Activated B cell treated with CpG ODN at 0.5 μM for 24 hours (primary cell): ENCODE measurements at regions not wholly inside any gene's neighbourhood (a gene's known extent, or its start where the extent isn't known, plus 50 kb on each side); places are given as distances from the start of the nearest gene placed in this dataset.

Experiments used
- ATAC-seq: fragments of 200-7000 bp; cut with Tn5 transposase; one replicate; pipeline ENCODE4 v1.10.0; 2021; ENCODE audit warnings: low read depth, mild to moderate bottlenecking, moderate library complexity
- CTCF ChIA-PET: fragments of 350-600 bp; sonication (Branson Sonifier 250); formaldehyde crosslinking; loops from one replicate; lab custom pipeline; 2021; ENCODE audit warnings: antibody characterized with exemption; lab: Charles Lee
- POLR2A ChIA-PET: fragments of 350-600 bp; sonication (Branson Sonifier 250); formaldehyde crosslinking; loops from one replicate; lab custom pipeline; 2021; ENCODE audit warnings: antibody characterized with exemption; lab: Charles Lee
- DNase-seq: peaks from one replicate; pipeline ENCODE4 v3.0.0; 2022
- H3K27ac Mint-ChIP-seq: one replicate; pipeline ENCODE4 v1.8.0; 2020; ENCODE audit warnings: mixed read lengths
- H3K27me3 Mint-ChIP-seq: one replicate; pipeline ENCODE4 v1.8.0; 2021; ENCODE audit warnings: mixed read lengths
- H3K36me3 Mint-ChIP-seq: one replicate; pipeline ENCODE4 v1.8.0; 2021; ENCODE audit warnings: low read depth, mixed read lengths
- H3K4me1 Mint-ChIP-seq: one replicate; pipeline ENCODE4 v1.8.0; 2021; ENCODE audit warnings: mixed read lengths
- H3K4me3 Mint-ChIP-seq: one replicate; pipeline ENCODE4 v1.8.0; 2020; ENCODE audit warnings: mild to moderate bottlenecking, mixed read lengths
- H3K9me3 Mint-ChIP-seq: one replicate; pipeline ENCODE4 v1.8.0; 2020; ENCODE audit warnings: mixed read lengths
- CTCF ChIP-seq: fragments of 200-600 bp; IDR thresholded peaks from one replicate; pipeline ENCODE4 v1.8.0; 2022; ENCODE audit warnings: antibody characterized with exemption, mild to moderate bottlenecking
- intact Hi-C: fragments of 100-400 bp; cut with micrococcal nuclease; formaldehyde crosslinking; loops from one replicate; pipeline ENCODE4 v1.15.1; 2024

DNA sequence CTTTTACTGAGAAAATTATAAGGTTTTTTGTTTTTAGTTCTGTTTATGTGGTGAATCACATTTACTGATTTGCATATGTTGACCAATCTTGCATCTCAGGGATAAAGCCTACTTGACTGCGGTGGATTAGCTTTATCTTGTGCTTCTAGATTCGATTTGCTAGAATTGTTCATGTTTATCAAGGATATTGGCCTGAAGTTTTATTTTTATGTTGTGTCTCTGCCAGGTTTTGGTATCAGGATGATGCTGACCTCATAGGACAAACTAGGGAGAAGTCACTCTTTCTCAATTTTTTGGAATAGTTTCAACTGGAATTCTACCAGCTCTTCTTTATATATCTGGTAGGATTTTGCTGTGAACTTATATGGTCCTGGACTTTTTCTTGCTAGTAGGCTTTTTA is 504.8 kb downstream of the ETS1 start:
- ChIA-PET CTCF (no interaction called here), POLR2A (no interaction called here)
- Mint-ChIP-seq H3K36me3 (no peaks in the 10 kb centered on the region), H3K9me3 (no peaks in the 10 kb centered on the region), H3K4me1 (no peaks in the 10 kb centered on the region), H3K27me3 (peaks cover 21% of the 10 kb centered on the region), H3K4me3 (no peak overlapping the region), H3K27ac (no peak overlapping the region)
- TF ChIP-seq CTCF = no peak
- intact Hi-C loops = no loop called here
- DNase-seq (no peak), ATAC-seq (no peak)

GRCh38 chr11:128069665-128070064 is 517.7 kb downstream of the ETS1 start:
- Mint-ChIP-seq H3K36me3 (no peaks in the 10 kb centered on the region), H3K27ac (no peak overlapping the region), H3K27me3 (peaks cover 5% of the 10 kb centered on the region), H3K9me3 (no peaks in the 10 kb centered on the region), H3K4me3 (no peak overlapping the region), H3K4me1 (no peaks in the 10 kb centered on the region)
- DNase-seq (no peak), ATAC-seq (no peak)
- intact Hi-C loops = no loop called here
- no peak for TF ChIP-seq CTCF
- POLR2A ChIA-PET = no interaction called here
- CTCF ChIA-PET = no interaction called here

DNA sequence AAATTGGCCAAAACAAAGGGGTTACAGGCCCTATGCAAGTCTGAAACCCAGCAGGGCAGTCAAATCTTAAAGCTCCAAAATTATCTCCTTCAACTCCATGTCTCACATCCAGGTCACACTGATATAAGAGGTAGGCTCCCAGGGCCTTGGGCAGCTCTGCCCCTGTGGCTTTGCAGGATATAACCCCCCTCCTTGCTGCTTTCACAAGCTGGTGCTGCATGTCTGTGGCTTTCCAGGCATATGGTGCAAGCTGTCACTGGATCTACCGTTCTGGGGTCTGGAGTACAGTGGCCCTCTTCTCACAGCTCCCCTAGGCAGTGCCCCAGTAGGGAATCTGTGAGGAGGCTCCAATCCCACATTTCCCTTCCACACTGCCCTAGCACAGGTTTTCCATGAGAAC is 519.6 kb downstream of the ETS1 start:
- POLR2A ChIA-PET = no interaction called here
- Mint-ChIP-seq H3K4me3 (no peak overlapping the region), H3K27ac (no peak overlapping the region), H3K9me3 (no peaks in the 10 kb centered on the region), H3K4me1 (no peaks in the 10 kb centered on the region), H3K36me3 (no peaks in the 10 kb centered on the region), H3K27me3 (peaks cover 8% of the 10 kb centered on the region)
- CTCF ChIA-PET = no interaction called here
- TF ChIP-seq CTCF = no peak
- intact Hi-C loops = no loop called here
- no peak for ATAC-seq
- no peak for DNase-seq

DNA sequence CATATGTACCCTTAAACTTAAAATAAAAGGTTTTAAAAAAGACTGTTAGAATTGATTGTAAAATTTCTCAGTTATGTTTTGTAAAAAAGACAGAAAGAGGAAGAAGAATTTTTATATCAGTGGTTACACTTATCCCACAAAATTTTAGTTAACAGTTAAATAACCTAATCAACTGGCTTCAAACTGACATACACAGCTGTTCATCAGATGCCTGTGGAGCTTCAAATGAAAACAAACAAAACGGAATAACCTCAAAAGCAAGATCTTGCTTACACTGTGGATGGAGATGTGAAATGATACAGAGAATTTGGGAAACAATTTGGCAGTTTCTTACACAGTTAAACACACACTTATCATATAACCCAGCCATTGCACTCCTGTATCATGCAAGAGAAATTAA is 521.0 kb downstream of the ETS1 start:
- CTCF ChIA-PET = no interaction called here

DNA sequence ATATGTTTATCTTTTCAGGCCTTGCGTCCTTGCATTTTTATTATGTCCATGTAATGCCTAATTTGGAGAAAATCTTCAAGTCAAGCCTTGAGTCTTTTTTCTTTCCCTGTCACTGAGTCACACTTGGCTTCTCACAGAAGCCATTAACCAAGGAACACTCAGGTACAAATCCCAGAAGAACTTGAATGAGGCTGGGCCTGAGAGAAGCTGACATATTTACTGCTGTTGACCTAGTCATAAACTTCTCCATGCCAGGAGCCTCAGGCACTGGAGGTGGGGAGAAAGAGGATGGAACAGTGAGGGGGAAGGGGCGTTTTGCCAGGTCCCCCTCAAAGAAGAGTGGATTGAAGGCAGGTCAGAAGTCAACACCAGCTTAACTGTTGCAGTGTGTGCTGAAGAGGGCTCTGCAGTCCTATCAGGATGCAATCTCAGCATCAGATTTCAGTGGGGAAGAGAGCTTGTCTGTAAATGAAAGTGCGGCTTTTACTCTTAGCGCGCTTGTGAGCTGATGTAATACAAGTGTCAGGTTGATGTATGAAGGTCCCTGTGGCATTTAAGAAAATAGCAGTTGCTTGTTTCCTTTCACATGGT is 526.0 kb downstream of the ETS1 start:
- no peaks in the 10 kb centered on the region for H3K4me1 Mint-ChIP-seq
- H3K27me3 Mint-ChIP-seq = peaks cover 6% of the 10 kb centered on the region
- POLR2A ChIA-PET = no interaction called here
- H3K4me3 Mint-ChIP-seq = no peak overlapping the region
- no peak for DNase-seq
- no peak for TF ChIP-seq CTCF
- H3K9me3 Mint-ChIP-seq = no peaks in the 10 kb centered on the region
- CTCF ChIA-PET = no interaction called here
- intact Hi-C loops = no loop called here
- no peaks in the 10 kb centered on the region for H3K36me3 Mint-ChIP-seq
- H3K27ac Mint-ChIP-seq = no peak overlapping the region
- ATAC-seq = no peak

More for the DNA sequence above, 521.0 kb downstream of the ETS1 start:
- DNase-seq = no peak
- no peaks in the 10 kb centered on the region for H3K4me1 Mint-ChIP-seq
- intact Hi-C loops = no loop called here
- H3K4me3 Mint-ChIP-seq = no peak overlapping the region
- H3K9me3 Mint-ChIP-seq = no peaks in the 10 kb centered on the region
- H3K27ac Mint-ChIP-seq = no peak overlapping the region
- POLR2A ChIA-PET = no interaction called here
- TF ChIP-seq CTCF = no peak
- peaks cover 10% of the 10 kb centered on the region for H3K27me3 Mint-ChIP-seq
- no peaks in the 10 kb centered on the region for H3K36me3 Mint-ChIP-seq
- no peak for ATAC-seq
